ENCODE measurements at regions not wholly inside any gene's neighbourhood (a gene's known extent, or its start where the extent isn't known, plus 50 kb on each side); places are given as distances from the start of the nearest gene placed in this dataset.
A peak's percentile ranks its signal among the peaks of the same experiment; 100 is the strongest.

- no peak for TF ChIP-seq POLR2A (IDR thresholded peaks at IDR 0.05; ENCODE audit: control extremely low read depth in 1 of 2, low read depth in 2 of 2, low read length in 2 of 2)
- TF ChIP-seq CTCF (IDR thresholded peaks at IDR 0.05; ENCODE audit: control extremely low read depth in 1 of 3, insufficient read depth in 1 of 3, low read depth in 1 of 3, low read length in 3 of 3) = peak; percentile 34 to 53 (median 46); a peak in 3 of 4 replicates
- no peak for TF ChIP-seq YY1 (IDR thresholded peaks at IDR 0.05; ENCODE audit: low read depth, low read length)
- no peak for TF ChIP-seq ASH2L (IDR thresholded peaks at IDR 0.05; ENCODE audit: low read length)
- peak; percentile 35 to 56 for TF ChIP-seq RAD21 (IDR thresholded peaks at IDR 0.05 in 1 of 2, conservative IDR thresholded peaks at IDR 0.05 in 1 of 2; ENCODE audit: low read depth in 2 of 2, low read length in 2 of 2)
- no peak for TF ChIP-seq KDM1A (IDR thresholded peaks at IDR 0.05; ENCODE audit: borderline replicate concordance, low read length)
- TF ChIP-seq RNF2 (IDR thresholded peaks at IDR 0.05; ENCODE audit: borderline replicate concordance, low read depth, low read length, missing control alignments, poor library complexity, severe bottlenecking) = no peak
- no peak for TF ChIP-seq GTF2F1 (IDR thresholded peaks at IDR 0.05; ENCODE audit: borderline replicate concordance, low read depth, low read length)
- TF ChIP-seq BCL11A (IDR thresholded peaks at IDR 0.05; ENCODE audit: low read depth in 2 of 2, low read length in 2 of 2) = no peak
- TF ChIP-seq, protein P1, sequence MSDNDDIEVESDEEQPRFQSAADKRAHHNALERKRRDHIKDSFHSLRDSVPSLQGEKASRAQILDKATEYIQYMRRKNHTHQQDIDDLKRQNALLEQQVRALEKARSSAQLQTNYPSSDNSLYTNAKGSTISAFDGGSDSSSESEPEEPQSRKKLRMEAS (IDR thresholded peaks at IDR 0.05) = no peak
- no peak for TF ChIP-seq USF2 (IDR thresholded peaks at IDR 0.05; ENCODE audit: low read length)
Measured at GRCh38 chr6:19613678-19614077, 223.5 kb upstream of the ID4 start.

All from H1 (cell line).